ENCODE measurements at regions not wholly inside any gene's neighbourhood (a gene's known extent, or its start where the extent isn't known, plus 50 kb on each side); places are given as distances from the start of the nearest gene placed in this dataset.

DNA sequence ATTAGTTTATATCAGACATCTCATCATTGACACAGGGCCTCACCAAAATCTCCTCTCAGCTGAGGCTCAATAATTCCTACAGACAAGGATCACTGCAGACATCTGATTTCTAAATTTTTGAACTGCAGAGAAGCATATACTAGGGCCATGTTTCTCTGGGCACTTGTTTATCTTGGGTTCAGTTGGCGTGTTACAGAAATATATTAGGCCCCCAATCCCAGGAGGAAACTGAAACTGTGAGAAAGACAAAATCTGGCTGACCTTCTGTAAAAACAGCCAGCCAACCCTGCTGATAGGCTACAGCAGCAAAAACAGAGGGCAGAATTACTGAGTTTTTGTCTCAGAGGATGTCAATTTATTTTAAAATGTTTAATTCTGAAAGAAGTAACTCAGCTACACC, 634.6 kb downstream of the ETNK1 start:
- TF ChIP-seq, protein P1, sequence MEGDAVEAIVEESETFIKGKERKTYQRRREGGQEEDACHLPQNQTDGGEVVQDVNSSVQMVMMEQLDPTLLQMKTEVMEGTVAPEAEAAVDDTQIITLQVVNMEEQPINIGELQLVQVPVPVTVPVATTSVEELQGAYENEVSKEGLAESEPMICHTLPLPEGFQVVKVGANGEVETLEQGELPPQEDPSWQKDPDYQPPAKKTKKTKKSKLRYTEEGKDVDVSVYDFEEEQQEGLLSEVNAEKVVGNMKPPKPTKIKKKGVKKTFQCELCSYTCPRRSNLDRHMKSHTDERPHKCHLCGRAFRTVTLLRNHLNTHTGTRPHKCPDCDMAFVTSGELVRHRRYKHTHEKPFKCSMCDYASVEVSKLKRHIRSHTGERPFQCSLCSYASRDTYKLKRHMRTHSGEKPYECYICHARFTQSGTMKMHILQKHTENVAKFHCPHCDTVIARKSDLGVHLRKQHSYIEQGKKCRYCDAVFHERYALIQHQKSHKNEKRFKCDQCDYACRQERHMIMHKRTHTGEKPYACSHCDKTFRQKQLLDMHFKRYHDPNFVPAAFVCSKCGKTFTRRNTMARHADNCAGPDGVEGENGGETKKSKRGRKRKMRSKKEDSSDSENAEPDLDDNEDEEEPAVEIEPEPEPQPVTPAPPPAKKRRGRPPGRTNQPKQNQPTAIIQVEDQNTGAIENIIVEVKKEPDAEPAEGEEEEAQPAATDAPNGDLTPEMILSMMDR (conservative IDR thresholded peaks at IDR 0.05 in 1 of 2, IDR thresholded peaks at IDR 0.05 in 1 of 2; ENCODE audit: low read depth in 1 of 2, low read length in 2 of 2), result no peak
- no peak for TF ChIP-seq EZH2 (IDR thresholded peaks at IDR 0.05; ENCODE audit: low read length, missing control alignments)
